B cell (primary cell): ENCODE measurements at regions not wholly inside any gene's neighbourhood (a gene's known extent, or its start where the extent isn't known, plus 50 kb on each side); places are given as distances from the start of the nearest gene placed in this dataset.

Experiments
- ATAC-seq: fragments of 200-7000 bp; cut with Tn5 transposase; one replicate; pipeline ENCODE4 v1.10.0; 2021; ENCODE audit warnings: low read depth, mild to moderate bottlenecking, moderate number of reproducible peaks, moderate library complexity
- CTCF ChIA-PET: fragments of 350-600 bp; sonication (Branson Sonifier 250); formaldehyde crosslinking; loops from one replicate; lab custom pipeline; 2021; ENCODE audit warnings: antibody characterized with exemption, inconsistent platforms; lab: Charles Lee
- POLR2A ChIA-PET: fragments of 350-600 bp; sonication (Branson Sonifier 250); formaldehyde crosslinking; loops from one replicate; lab custom pipeline; 2021; ENCODE audit warnings: antibody characterized with exemption; lab: Charles Lee
- DNase-seq: peaks from one replicate; pipeline ENCODE4 v3.0.0; 2013
- H2AFZ ChIP-seq: 2 replicates; pipeline ENCODE4 v1.6.1; 2012; ENCODE audit warnings: mild to moderate bottlenecking, low read depth, low read length; ENCODE audit not compliant: insufficient read depth, poor library complexity, severe bottlenecking
- H3K27ac ChIP-seq, 2 donors: 1 replicate in 1 of 2; 2 replicates in 1 of 2; pipeline ENCODE4 v1.5.1; 2012 to 2013; ENCODE audit warnings: low read length in 2 of 2, mild to moderate bottlenecking in 2 of 2, moderate library complexity in 1 of 2
- H3K27me3 ChIP-seq, 4 experiments: fragments of 200-600 bp in 1 of 4; sonication (generic) in 1 of 4; replicated peaks in 1 of 4; 1 replicate in 2 of 4; 2 replicates in 2 of 4; pipeline versions ENCODE4 v1.6.1 to v1.7.0; 2013 to 2016; ENCODE audit warnings: low read length in 3 of 4, mild to moderate bottlenecking in 2 of 4, mixed read lengths in 1 of 4, moderate library complexity in 1 of 4; ENCODE audit not compliant: insufficient read depth in 4 of 4, control insufficient read depth in 3 of 4; ENCODE audit errors: control extremely low read depth in 1 of 4
- H3K36me3 ChIP-seq, 2 experiments: replicated peaks in 1 of 2; 1 replicate in 1 of 2; 2 replicates in 1 of 2; pipeline versions ENCODE4 v1.6.1 to v1.7.1; 2013; ENCODE audit warnings: low read length in 1 of 2; ENCODE audit not compliant: insufficient read depth in 2 of 2, control insufficient read depth in 1 of 2; ENCODE audit errors: control extremely low read depth in 1 of 2, extremely low read depth in 1 of 2
- H3K4me1 ChIP-seq, 2 donors: fragments of 200-600 bp in 1 of 2; sonication (generic) in 1 of 2; 1 replicate in 1 of 2; 2 replicates in 1 of 2; pipeline versions ENCODE4 v1.5.1 to v1.6.1; 2013 to 2017; ENCODE audit warnings: low read length in 2 of 2; ENCODE audit not compliant: control insufficient read depth in 2 of 2, insufficient read depth in 2 of 2
- H3K4me2 ChIP-seq: replicated peaks from 2 replicates; pipeline ENCODE3; 2012; ENCODE audit warnings: mild to moderate bottlenecking, low read depth, low read length; ENCODE audit not compliant: poor library complexity, severe bottlenecking
- H3K4me3 ChIP-seq, 5 experiments: fragments of 200-600 bp in 1 of 5; sonication (generic) in 1 of 5; 1 replicate in 3 of 5; 2 replicates in 2 of 5; pipeline versions ENCODE4 v1.5.1 to v1.7.0; 2011 to 2016; ENCODE audit warnings: low read length in 4 of 5, mild to moderate bottlenecking in 4 of 5, low read depth in 2 of 5, control low read depth in 1 of 5, moderate library complexity in 1 of 5; ENCODE audit not compliant: insufficient read depth in 1 of 5; ENCODE audit errors: control extremely low read depth in 1 of 5, extremely low read depth in 1 of 5
- H3K79me2 ChIP-seq: fragments of 200-600 bp; sonication (generic); one replicate; pipeline ENCODE4 v1.6.0; 2016; ENCODE audit warnings: low read length; ENCODE audit not compliant: control insufficient read depth, insufficient read depth
- H3K9ac ChIP-seq: fragments of 200-600 bp; sonication (generic); 2 replicates; pipeline ENCODE4 v1.6.1; 2017; ENCODE audit warnings: mild to moderate bottlenecking, low read length, moderate library complexity
- H3K9me3 ChIP-seq, 3 donors: one replicate each; pipeline versions ENCODE4 v1.6.1 to v1.7.1; 2013; ENCODE audit warnings: low read length in 2 of 3; ENCODE audit not compliant: control insufficient read depth in 2 of 3, insufficient read depth in 1 of 3; ENCODE audit errors: control extremely low read depth in 1 of 3
- H4K20me1 ChIP-seq: 2 replicates; pipeline ENCODE4 v1.6.0; 2012; ENCODE audit warnings: mild to moderate bottlenecking, low read length; ENCODE audit not compliant: insufficient read depth, control insufficient read depth, poor library complexity, severe bottlenecking
- H3K27ac Mint-ChIP-seq: one replicate; pipeline ENCODE4 v1.8.0; 2021; ENCODE audit warnings: mixed read lengths
- H3K27me3 Mint-ChIP-seq: one replicate; pipeline ENCODE4 v1.8.0; 2021; ENCODE audit warnings: mixed read lengths
- H3K4me1 Mint-ChIP-seq: one replicate; pipeline ENCODE4 v1.8.0; 2021; ENCODE audit warnings: mixed read lengths
- H3K4me3 Mint-ChIP-seq: one replicate; pipeline ENCODE4 v1.8.0; 2021; ENCODE audit warnings: mixed read lengths
- H3K9me3 Mint-ChIP-seq: one replicate; pipeline ENCODE4 v1.8.0; 2022; ENCODE audit warnings: mixed read lengths; ENCODE audit not compliant: insufficient read depth
- CTCF ChIP-seq: fragments of 200-600 bp; IDR thresholded peaks from one replicate; pipeline ENCODE4 v1.8.0; 2022; ENCODE audit warnings: antibody characterized with exemption, mild to moderate bottlenecking
- EZH2 ChIP-seq: IDR thresholded peaks from 2 replicates; pipeline ENCODE4 v1.6.1; 2012; ENCODE audit warnings: borderline replicate concordance, low read depth, mild to moderate bottlenecking, moderate library complexity, low read length; ENCODE audit not compliant: insufficient read depth, poor library complexity, severe bottlenecking
- WGBS: methylation state at CpG from one replicate; pipeline ENCODE4 v1.1.5; 2013; ENCODE audit warnings: missing lambda C conversion rate; ENCODE audit not compliant: insufficient coverage; 5-methylcytosine and 5-hydroxymethylcytosine counted together
- intact Hi-C: fragments of 100-400 bp; cut with micrococcal nuclease; formaldehyde crosslinking; loops from one replicate; pipeline ENCODE4 v1.10.0; 2022

GRCh38 chr4:3363411-3364141 lies 70.8 kb downstream of the RGS12 start:
- CTCF ChIA-PET: interaction anchor here (1.5 kb wide), 1 partner anchor 17 kb away, joined by 6 read pairs; no protein-coding TSS in a partner anchor
- 49% methylated on average over 26 of the region's 30 CpGs for WGBS
- H3K4me1 Mint-ChIP-seq: peaks cover 15% of the 10 kb centered on the region
- no peaks in the 10 kb centered on the region for H3K27me3 Mint-ChIP-seq
- no peak for TF ChIP-seq EZH2
- TF ChIP-seq CTCF: no peak
- no peaks in the 10 kb centered on the region for H3K79me2 ChIP-seq
- no peaks in the 10 kb centered on the region for H3K4me1 ChIP-seq
- peaks cover 0 to 4% (median 0%) of the 10 kb centered on the region in 4 experiments for H3K27me3 ChIP-seq
- no peaks in the 10 kb centered on the region for H3K36me3 ChIP-seq
- H3K4me2 ChIP-seq: no peak overlapping the region
- no peak for DNase-seq
- intact Hi-C loops: no loop called here
- no peaks in the 10 kb centered on the region for H4K20me1 ChIP-seq
- no peak overlapping the region for H3K4me3 Mint-ChIP-seq
- no peak overlapping the region for H3K27ac ChIP-seq
- H3K9me3 ChIP-seq: peaks cover 0 to 2% (median 0%) of the 10 kb centered on the region in 3 donors
- no peak overlapping the region for H3K9ac ChIP-seq
- no peak overlapping the region for H2AFZ ChIP-seq
- H3K9me3 Mint-ChIP-seq: no peaks in the 10 kb centered on the region
- no peak overlapping the region for H3K4me3 ChIP-seq
- POLR2A ChIA-PET: no interaction called here
- no peak overlapping the region for H3K27ac Mint-ChIP-seq
- ATAC-seq: no peak

GRCh38 chr4:3364199-3364598 lies 71.4 kb downstream of the RGS12 start:
- H3K27me3 Mint-ChIP-seq: no peaks in the 10 kb centered on the region
- no peak overlapping the region for H3K4me3 Mint-ChIP-seq
- H3K9me3 Mint-ChIP-seq: no peaks in the 10 kb centered on the region
- intact Hi-C loops: no loop called here
- Histone ChIP-seq H3K79me2 (no peaks in the 10 kb centered on the region), H3K9me3 (peaks cover 0 to 2% (median 0%) of the 10 kb centered on the region in 3 donors), H3K4me2 (no peak overlapping the region), H3K4me1 (peaks cover 2 to 5% of the 10 kb centered on the region in 2 donors), H3K9ac (no peak overlapping the region), H3K36me3 (no peaks in the 10 kb centered on the region), H3K4me3 (no peak overlapping the region), H2AFZ (no peak overlapping the region), H3K27me3 (peaks cover 0 to 10% (median under 1%) of the 10 kb centered on the region in 4 experiments), H3K27ac (no peak overlapping the region), H4K20me1 (no peaks in the 10 kb centered on the region)
- peaks cover 14% of the 10 kb centered on the region for H3K4me1 Mint-ChIP-seq
- ChIA-PET CTCF (interaction anchor here (1.5 kb wide), 1 partner anchor 18 kb away, joined by 6 read pairs; no protein-coding TSS in a partner anchor), POLR2A (no interaction called here)
- no peak for DNase-seq
- TF ChIP-seq CTCF: no peak
- WGBS: 86% methylated on average over 17 of the region's 17 CpGs
- no peak for ATAC-seq
- H3K27ac Mint-ChIP-seq: no peak overlapping the region
